Stimulated activated naive CD8-positive, alpha-beta T cell treated with anti-CD3 and anti-CD28 coated beads, Interleukin-15, Interleukin-2, amounts not matched to agents 100 U/mL and 50 U/mL, for 24 hours (primary cell): ENCODE measurements at regions not wholly inside any gene's neighbourhood (a gene's known extent, or its start where the extent isn't known, plus 50 kb on each side); places are given as distances from the start of the nearest gene placed in this dataset.
"Not testable (repeated sequence)": the region's sequence is repeated elsewhere in the genome, so short reads cannot be mapped to it uniquely, and the experiment has no call there.

Experiments
- ATAC-seq: fragments of 150-1000 bp; cut with Tn5 transposase; one replicate; pipeline ENCODE4 v1.10.0; 2021
- DNase-seq: peaks from one replicate; pipeline ENCODE4 v3.0.0; 2021

GRCh38 chr5:155116456-155117251, 103.1 kb downstream of the KIF4B start:
- ATAC-seq (no peak), DNase-seq (no peak)

- DNase-seq, result no peak
- ATAC-seq, result no peak
Observed at GRCh38 chr5:155125551-155126095, 112.1 kb downstream of the KIF4B start.

- ATAC-seq, result no peak
- DNase-seq, result no peak
Observed at GRCh38 chr5:155126573-155126972, 113.0 kb downstream of the KIF4B start.

GRCh38 chr5:155127552-155127951, 114.0 kb downstream of the KIF4B start:
- ATAC-seq (no peak), DNase-seq (no peak)

- DNase-seq (no peak), ATAC-seq (no peak)
Observed at GRCh38 chr5:155128786-155129512, 115.4 kb downstream of the KIF4B start.

- ATAC-seq, result no peak
- no peak for DNase-seq
Observed at GRCh38 chr5:155129513-155129880, 115.9 kb downstream of the KIF4B start.

GRCh38 chr5:155134130-155134529, 120.6 kb downstream of the KIF4B start:
- ATAC-seq (no peak), DNase-seq (no peak)

GRCh38 chr5:155136216-155136850, 122.8 kb downstream of the KIF4B start:
- DNase-seq (no peak), ATAC-seq (no peak)

GRCh38 chr5:155137683-155138082, 124.1 kb downstream of the KIF4B start:
- DNase-seq (no peak), ATAC-seq (no peak)

- no peak for ATAC-seq
- DNase-seq, result no peak
Observed at GRCh38 chr5:155140646-155141045, 127.1 kb downstream of the KIF4B start.

- ATAC-seq (no peak), DNase-seq (no peak)
Observed at GRCh38 chr5:155144956-155145355, 131.4 kb downstream of the KIF4B start.

GRCh38 chr5:155147222-155147621, 133.7 kb downstream of the KIF4B start:
- no peak for DNase-seq

GRCh38 chr5:155148694-155149093, 135.1 kb downstream of the KIF4B start:
- ATAC-seq, result no peak
- no peak for DNase-seq

More at GRCh38 chr5:155147222-155147621, 133.7 kb downstream of the KIF4B start:
- no peak for ATAC-seq

- no peak for DNase-seq
Observed at GRCh38 chr5:155150012-155150411, 136.5 kb downstream of the KIF4B start.

GRCh38 chr5:155154973-155155372, 141.4 kb downstream of the KIF4B start:
- ATAC-seq, result no peak
- DNase-seq, result no peak

More at GRCh38 chr5:155150012-155150411, 136.5 kb downstream of the KIF4B start:
- no peak for ATAC-seq

- not testable (repeated sequence) for ATAC-seq, DNase-seq
Observed at GRCh38 chr5:155163084-155163483, 149.5 kb downstream of the KIF4B start.

- DNase-seq (no peak), ATAC-seq (no peak)
Observed at GRCh38 chr5:155167736-155168135, 154.2 kb downstream of the KIF4B start.

GRCh38 chr5:155181542-155181941, 168.0 kb downstream of the KIF4B start:
- DNase-seq (no peak), ATAC-seq (no peak)

GRCh38 chr5:155189476-155189875, 175.9 kb downstream of the KIF4B start:
- ATAC-seq (no peak), DNase-seq (no peak)

- DNase-seq (no peak), ATAC-seq (no peak)
Observed at GRCh38 chr5:155189981-155190380, 176.4 kb downstream of the KIF4B start.

- ATAC-seq (no peak), DNase-seq (no peak)
Observed at GRCh38 chr5:155193029-155193428, 179.5 kb downstream of the KIF4B start.

GRCh38 chr5:155193483-155194107, 180.0 kb downstream of the KIF4B start:
- ATAC-seq (no peak), DNase-seq (no peak)
